ENCODE measurements at regions not wholly inside any gene's neighbourhood (a gene's known extent, or its start where the extent isn't known, plus 50 kb on each side); places are given as distances from the start of the nearest gene placed in this dataset.

DNA sequence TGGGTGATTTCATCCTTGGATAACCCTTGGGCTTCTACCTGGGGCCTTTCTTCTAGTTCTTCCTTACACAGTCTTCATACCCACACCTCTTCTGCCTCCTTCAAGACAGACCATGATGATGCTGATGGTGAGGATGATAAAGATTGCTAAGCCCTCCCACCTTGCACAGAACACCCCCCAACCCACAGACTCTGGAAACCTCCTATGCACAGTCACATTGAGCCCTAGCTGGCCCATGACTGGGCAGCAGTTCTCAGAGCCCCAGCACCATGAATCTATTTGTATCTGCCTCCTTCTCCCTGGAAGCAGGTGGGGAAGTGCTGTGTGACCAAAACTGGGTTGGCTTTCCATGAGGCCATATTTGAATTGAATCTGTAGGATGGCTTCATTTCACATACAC, 99.8 kb downstream of the EN1 start:
- TF ChIP-seq CTCF (conservative IDR thresholded peaks at IDR 0.05) (no peak), ZFX (IDR thresholded peaks at IDR 0.05) (no peak)
